HG02678 (cell line): ENCODE measurements at regions not wholly inside any gene's neighbourhood (a gene's known extent, or its start where the extent isn't known, plus 50 kb on each side); places are given as distances from the start of the nearest gene placed in this dataset.

Source experiments
- ATAC-seq: cut with Tn5 transposase; IDR thresholded peaks from one replicate; pipeline ENCODE4 v1.9.1; 2021; ENCODE audit warnings: mild to moderate bottlenecking, moderate library complexity; ENCODE audit not compliant: unreplicated experiment

DNA sequence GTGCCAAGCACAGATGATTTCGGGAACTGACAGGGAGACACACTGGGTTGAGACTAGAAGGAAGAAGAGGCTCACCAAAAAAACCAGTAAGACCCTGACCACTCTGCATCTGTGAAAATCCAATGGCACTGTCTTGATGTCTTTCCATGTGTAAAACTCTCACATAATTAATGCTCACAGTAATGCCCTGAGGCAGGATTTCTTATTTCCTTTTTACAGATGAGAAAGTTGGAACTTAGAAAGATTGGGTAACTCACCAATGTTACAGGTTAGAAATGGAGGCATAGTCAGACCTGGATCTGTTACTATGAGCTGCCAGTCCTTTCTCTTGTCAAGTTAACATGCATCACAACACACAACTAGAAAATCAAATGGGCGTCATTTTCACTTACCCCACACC is 151.0 kb upstream of the MCHR2 start:
- ATAC-seq, result no peak

DNA sequence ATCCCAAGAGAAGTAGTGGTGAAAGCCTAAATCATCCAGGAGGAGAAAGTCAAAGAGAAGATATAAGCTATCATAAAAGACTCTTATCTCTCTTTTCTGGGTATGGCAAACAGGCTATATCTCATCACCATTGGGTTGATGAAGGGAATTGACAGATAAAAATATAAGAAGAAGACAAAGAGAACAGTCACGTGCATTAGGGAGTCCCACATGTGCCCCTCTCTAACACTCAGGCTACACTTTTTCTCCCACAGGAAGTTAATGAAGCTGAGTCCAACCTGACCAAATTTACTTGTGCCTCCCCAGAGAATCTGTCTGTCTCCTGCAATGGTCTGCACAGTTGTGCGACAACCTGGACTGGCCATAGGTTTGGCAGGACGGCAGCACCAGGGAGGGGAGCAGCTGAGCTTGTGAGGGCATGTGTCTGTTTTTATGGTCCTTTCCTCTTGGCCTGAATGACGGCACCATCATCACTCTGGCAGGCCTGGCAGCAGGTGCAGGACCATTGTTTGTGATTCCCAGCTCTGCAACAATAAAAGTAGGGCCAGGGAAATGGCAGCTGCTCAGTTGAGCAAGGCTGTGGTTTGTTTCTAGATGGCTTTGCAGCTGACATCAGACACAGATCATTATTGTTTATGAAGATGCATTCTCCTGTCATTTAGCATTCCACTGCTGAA is 144.5 kb upstream of the MCHR2 start:
- ATAC-seq, result no peak

DNA sequence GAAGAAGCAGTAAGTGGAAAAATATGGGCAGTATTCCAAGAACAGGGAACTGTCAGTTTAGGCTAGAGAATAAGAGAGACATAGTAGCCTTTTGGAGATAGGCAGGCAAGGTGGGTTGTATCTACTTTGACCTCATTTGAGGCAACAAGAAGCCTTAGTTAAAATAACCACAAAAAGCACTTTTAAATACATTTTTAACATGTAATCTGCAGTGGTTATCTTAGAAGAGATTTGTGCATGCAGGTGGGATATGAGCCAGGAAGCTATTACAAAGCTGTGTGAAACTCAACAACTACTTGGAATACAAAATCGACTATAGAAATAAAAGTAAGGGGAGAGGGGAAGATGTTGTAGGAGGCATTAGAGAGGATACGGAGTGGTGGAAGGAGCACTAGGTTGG is 143.7 kb upstream of the MCHR2 start:
- no peak for ATAC-seq

DNA sequence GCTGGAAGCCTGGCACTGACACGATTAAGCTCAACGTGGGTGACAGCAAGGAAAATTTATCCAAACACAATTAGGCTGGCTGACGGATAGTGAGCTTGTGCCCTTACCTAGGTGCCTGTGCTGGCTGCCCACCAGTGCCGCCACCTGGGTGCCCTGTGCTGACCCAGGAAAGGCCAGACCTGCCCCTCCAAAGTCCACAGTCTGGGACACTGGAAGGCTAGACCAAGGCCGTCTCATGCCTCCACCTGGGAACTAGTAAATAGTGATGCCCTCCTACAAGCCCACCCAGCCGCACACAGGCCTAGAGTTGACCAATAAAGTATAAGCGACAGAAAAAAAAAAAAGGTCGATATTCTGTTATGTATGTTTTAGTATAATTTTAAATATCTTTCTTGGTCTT is 142.6 kb upstream of the MCHR2 start:
- ATAC-seq, result no peak

DNA sequence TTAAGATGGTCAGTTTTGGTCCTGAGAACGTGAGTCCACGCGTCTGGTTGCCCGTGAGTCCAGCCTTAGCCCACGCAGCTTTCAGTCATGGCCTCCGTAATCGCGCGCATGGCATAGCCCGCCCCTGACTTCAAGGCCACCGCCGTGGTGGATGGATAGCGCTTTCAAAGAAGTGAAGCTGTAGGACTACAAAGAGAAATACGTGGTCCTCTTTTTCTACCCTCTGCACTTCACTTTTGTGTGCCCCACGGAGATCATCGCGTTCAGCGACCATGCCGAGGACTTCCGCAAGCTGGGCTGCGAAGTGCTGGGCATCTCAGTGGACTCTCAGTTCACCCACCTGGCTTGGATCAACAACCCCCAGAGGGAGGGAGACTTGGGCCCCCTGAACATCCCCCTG is 142.0 kb upstream of the MCHR2 start:
- ATAC-seq, result no peak

DNA sequence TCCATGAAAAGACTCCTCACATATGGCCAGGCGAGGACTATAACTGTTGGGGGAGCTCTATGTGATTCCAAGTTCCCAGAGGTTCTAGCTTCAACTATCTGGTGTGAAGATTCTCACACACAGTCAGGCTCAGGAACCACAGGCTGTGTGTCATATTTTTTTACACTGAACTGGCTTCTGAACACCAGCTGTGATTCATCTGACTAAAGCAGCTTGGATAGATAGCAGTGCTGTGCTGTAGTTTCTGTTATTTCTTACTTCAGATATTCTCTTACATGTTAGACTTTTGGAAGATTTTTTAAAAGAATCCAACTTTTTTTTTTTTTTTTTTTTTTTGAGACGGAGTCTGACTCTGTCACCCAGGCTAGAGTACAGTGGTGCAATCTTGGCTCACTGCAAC is 140.7 kb upstream of the MCHR2 start:
- no peak for ATAC-seq

DNA sequence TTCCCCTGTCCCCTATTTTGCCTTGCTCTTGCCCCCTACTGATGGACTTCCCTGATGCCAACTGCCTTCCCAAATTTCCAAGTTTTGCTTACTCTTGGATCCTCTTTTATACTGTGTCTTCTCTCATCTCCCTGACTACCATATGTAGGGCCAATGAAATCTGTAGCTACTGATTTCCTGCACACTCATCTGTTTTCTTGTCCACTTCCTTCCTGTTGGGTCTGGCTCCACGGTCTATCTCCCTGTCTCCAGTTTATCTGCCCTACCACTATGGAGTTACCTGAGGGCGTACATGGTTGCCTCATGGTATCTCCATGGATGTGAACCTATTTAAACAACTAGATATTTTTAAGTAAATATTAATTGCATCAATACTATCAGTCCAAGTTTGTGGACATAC is 140.3 kb upstream of the MCHR2 start:
- ATAC-seq, result no peak

DNA sequence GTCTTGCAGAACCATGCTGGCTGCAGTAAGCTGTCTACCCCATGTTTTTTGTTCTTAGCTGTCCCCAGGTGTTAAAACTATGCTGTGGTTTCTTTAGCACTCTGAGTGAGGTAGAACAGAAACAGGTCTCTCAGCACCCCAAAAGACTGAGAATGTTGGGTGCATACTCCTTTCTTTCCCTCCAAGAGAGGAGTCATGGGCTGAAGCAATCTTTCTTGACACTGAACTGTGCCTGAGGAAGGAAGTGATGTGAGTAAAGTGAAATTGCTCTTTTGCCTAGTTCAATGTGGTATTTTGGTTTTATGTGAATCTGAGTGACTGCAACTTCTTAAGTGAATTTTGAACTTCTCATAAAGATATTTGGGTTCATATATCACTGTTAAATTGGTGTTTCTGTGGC is 138.0 kb upstream of the MCHR2 start:
- ATAC-seq, result no peak

DNA sequence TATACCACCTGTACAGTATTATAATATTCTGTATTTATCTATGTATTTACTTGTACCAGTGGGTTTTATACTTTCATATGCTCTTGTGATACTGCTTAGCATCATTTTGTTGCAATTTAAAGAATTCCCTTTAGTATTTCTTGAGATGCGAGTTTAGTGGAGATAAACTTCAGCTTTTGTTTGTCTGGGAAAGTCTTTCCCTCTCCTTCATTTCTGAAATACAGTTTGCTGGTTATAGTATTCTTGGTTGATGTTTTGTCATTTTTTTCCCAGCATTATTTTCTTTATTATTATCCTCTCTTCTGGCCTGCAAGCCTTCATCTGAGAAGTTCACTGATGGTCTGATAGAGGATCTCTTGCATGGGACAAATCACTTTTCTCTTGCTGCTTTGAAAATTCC is 136.6 kb upstream of the MCHR2 start:
- ATAC-seq, result no peak

DNA sequence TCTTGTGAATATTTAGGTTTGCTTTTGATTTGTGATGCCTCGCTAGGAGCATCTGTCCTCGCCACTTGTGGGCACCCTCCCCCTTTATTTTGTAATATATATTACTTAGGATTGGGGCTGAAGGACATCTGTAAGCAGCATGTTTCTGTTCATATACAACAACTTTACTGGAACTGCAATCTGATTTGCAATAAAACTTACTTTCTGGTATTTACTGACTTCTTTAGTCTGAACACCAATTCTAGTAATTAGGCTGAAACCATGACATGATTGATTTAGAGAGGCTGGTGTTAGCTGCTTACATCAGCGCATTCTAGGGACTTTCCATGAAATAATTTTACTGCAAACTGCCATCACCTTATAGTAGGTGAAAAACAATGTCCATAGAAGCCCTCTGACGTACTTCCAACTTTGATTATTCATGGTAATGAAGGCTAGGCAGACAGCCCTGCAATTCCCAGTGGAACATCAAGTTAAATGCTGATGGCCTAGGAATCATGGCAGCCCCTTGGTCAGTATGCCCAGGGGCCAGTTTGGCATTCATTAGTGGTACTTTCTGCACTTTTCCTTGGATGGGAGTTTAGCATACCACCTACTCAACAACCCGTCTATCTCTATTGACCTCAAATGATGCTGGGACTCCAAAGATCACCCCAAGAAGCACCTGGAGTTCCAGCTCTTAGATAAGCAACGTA is 132.9 kb upstream of the MCHR2 start:
- ATAC-seq, result no peak

DNA sequence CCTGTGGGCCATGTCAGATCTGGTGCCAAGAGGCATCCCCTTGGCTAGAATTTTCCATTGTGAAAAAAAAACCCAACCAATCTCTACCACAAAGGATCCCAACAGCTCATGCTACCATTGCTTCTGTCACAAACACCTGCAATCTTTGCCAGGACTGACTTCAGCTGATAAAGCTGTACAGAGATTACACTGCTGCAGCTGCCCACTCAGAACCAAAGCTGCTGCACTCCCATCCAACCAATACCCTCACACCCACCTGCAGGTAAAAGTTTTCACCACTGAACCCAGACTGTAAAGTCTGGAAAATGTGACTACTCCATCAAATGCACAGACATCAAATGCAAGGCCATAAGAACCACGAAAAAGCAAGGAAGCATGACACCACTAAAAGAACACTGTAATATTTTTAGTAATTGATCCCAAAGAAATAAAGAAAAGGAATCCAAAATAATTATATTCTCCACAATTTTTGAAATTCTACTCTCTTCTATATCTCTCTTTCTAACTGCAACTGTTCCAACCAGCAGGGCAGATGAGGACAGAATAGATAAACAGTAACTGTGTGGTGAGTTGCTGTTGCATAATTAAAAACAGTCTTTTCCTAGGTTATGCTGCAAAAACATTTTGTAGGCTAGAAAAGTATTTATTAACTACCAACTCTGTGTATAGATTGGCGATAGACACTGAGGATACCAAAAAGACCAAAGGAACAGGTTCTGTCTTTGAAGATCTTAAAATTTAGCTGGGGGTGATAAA is 128.0 kb upstream of the MCHR2 start:
- no peak for ATAC-seq

DNA sequence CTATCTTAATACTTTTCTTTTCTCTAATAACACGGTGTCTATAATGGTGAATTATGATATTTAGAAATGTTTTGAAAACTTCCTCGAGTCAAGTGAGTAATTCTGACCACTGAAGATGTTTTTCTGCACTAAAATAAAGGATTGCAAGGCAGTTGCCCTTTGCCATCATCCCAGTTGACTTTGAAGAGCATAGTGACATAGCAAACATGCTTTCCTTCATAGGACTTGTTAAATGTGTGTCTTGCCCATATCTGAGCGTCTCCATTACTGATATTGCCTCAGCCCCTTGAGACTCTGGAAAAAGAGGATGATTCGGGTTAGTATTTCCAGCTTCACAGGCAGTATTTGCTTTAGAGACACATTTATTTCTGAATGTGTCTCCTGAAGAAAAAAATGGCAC is 125.2 kb upstream of the MCHR2 start:
- no peak for ATAC-seq

DNA sequence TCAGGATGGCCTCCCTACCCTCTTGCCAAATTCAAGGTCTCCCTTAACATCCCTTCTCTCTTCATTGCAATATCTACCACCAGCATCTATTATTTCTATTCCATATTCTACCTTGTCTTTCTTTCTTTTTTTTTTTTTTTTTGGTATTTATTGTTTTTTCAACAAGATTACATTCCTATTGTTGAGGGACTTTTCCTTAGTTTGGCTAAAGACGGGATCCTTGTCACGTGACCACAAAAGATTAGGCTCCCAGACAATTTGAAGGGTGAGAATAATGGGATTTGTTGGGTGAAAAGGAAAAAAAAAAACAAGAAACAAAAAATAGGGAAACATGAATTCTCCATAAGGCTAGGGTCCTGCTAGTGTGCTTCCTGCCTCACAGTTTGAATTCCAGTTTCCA is 124.3 kb upstream of the MCHR2 start:
- ATAC-seq, result no peak

DNA sequence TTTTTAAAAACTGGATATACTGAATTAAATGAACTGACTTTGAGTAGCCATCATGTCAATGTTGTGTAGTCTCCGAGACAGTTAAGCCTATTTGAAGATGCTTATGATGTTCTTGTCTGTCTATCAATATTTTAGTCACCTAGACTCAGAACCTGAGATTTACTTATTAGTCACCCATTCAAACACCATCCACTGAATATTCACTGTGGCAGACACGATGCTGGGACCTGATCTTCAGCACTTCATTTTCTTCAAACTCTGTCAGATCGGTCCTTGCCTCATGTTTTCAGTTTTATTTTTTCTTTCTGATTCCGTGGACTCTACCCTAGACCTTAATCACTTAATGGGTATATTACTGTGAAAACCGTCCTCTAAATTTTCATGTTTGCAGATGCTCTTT is 123.7 kb upstream of the MCHR2 start:
- ATAC-seq, result no peak

DNA sequence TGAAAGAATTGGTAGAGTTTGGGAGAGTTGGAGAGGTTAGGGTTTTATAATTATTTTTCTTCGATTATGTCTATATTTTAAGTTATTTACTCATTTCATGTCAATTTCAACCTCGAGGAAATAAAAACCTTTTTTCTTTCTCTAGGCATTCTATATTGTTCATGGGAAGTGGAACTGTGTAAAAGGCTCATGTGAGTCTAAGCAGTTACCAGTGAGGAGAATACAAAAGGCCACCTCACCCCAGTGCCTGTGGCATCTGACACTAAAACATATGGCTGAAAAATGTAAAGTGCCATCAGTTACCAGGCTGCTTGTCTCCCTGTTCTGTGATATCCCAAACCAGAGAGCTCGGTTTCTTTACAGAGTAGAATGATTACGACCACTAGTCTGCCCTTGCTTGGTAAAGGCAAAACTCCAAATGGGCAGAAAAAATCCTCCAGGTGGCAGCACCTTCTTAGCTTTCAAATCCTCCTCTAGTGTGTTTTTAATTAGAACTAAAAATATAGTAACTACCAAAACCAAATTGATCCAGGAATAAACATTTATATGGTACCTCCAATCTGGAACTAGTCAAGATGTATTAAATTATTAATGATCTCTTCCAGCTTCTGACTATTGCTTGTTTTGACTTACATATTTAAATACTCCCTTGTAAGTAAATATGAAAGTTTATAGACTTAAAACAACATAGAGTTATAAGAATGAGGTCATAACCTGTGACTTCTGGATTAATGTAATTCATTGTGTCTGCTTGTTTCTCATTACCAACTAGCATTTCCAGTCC is 122.6 kb upstream of the MCHR2 start:
- peak; percentile 78 for ATAC-seq

DNA sequence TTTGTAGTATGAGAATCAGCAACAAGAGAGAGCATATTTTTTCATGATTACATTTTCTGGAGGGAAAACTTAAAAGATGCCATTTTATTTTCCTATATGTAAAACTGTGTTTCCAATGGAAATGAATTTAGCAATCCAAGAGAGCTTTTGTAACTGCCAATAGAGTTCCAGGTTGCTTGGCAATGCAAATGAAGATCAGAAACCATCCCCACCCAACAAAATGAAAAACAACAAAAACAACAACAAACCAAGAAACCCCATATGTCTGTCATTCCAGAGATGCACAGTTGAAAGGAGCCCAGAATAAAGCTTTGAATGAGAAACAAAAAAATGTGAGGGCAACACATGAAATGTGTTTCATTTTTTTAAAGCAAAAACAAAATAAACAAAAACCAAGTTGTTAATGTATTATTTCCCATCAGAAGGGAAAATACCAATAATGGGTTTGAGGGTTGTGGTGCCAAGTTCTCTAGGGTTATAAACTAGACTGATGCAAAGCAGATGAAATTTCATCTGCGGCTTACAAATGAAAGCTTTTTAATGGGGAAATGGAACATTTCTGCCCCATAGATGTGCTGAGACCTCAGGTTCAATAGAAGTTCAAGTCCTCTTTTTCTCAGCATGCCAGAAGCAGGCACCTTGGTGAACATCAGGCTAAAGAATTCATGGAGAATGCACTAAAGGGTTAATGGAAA is 121.5 kb upstream of the MCHR2 start:
- ATAC-seq, result no peak

DNA sequence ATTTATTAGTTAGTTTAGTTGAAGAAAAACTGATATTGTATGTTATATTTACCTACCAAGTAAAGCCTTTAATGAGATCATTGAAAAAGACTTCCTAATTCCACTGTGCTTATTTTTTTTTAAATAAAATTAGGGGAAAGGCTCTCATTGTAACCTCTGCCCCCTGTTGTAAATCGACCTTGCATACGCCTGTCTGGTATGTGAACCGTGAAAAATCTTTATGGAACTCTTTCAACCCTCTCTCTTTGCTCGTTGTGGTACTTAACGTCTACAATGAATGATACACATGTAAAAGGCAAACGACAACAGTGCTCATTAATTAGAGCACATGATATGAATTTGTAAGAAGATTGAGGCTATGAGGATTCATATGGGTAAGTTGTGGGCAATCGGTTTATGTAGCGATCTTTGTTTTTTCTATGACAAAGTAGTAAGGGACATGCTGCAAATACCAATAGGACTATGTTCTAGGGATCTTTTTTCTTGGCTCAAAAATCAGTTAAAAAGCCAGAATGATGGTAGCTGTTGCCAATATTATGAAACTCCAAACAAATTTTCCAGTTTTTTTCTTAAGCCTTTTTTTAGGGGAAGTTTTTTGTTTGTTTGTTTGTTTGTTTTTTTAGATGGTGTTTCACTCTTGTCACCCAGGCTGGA is 119.0 kb upstream of the MCHR2 start:
- ATAC-seq, result no peak

DNA sequence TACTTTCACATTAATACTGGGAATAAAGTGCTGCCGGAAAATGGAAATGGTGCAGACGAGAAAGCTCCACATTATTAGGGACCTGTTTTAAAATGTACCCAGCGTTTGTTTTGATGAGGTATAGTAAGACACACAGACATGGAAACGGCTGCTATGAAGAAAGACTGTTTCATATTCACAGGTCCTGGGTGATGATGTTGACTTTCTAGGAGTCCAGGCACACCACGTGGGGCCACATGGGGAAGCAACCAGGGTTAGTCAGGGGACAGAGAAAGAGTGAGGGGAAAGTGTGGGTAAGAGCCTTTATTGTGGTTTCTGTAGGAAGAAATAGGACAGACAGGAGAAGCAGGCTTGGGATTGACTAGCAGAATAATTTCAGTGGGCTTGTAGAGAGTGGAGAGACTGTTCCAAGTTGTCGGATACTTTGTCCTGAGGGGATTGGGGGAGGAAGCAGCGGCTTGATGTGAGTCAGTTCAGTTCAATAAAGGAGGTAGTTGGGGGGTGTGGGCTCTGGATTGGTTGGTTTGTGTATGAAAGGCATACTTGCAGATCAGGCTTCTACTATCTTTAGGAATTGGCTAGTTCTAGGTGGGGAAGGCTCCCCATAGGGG is 112.0 kb upstream of the MCHR2 start:
- ATAC-seq, result no peak

DNA sequence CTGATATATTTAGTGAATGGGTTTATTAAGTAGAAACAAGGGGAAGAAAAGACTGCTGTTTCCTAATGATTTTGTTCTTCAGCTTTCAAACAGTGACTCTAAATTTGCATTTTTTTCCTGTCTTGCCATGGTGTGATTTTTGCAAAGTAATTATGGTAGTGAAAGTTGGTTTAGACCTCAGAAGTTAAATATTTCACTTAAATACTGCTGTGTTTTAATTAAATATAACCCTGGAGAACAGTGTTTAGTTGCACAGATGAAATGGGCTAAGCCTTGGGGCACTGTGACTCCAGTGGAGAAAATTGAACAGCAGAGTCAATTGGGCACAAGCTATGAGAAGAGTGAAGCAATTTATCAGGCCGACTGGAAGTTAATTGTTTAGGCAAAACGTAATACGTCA is 111.1 kb upstream of the MCHR2 start:
- peak; percentile 67 for ATAC-seq

DNA sequence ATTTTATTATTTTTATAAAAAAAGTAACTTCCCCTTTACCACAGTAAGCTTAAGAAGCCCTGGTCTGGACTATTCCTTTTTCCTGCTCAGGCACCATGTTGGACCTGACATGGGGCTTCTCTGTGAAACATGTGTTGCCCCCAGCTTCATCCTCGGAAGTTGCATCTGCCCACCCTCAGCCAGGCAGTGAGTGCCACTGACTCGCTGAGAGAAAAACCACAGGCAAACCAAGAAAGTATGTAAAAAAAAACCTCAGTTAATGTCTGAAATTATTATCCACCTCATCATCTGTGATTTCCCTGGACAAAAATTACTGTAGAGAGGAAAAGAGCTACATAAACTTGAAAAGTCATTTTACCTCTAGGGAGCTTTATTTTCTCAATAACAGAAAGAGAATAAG is 109.9 kb upstream of the MCHR2 start:
- ATAC-seq, result no peak
